ENCODE measurements at regions not wholly inside any gene's neighbourhood (a gene's known extent, or its start where the extent isn't known, plus 50 kb on each side); places are given as distances from the start of the nearest gene placed in this dataset.

DNA sequence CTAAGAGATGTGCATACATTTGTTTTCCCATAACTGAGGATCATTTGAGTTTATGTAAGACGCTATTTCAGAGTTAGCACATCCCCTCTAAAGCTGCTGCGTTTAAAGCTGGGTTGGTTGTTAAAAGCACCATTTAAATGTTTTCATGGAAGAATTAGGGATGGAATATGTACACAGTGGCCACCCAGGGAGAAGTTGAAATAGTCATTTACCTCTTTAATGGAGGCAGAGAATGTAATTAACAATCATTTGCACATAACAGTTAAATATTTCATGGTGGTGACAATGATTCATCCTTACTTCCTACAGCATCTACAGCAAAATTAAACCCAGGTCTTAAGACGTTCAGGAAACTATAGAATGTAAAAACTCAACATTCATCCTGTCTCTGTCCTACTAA, 100.3 kb downstream of the KIF4B start (continued):
- TF ChIP-seq, protein P1, sequence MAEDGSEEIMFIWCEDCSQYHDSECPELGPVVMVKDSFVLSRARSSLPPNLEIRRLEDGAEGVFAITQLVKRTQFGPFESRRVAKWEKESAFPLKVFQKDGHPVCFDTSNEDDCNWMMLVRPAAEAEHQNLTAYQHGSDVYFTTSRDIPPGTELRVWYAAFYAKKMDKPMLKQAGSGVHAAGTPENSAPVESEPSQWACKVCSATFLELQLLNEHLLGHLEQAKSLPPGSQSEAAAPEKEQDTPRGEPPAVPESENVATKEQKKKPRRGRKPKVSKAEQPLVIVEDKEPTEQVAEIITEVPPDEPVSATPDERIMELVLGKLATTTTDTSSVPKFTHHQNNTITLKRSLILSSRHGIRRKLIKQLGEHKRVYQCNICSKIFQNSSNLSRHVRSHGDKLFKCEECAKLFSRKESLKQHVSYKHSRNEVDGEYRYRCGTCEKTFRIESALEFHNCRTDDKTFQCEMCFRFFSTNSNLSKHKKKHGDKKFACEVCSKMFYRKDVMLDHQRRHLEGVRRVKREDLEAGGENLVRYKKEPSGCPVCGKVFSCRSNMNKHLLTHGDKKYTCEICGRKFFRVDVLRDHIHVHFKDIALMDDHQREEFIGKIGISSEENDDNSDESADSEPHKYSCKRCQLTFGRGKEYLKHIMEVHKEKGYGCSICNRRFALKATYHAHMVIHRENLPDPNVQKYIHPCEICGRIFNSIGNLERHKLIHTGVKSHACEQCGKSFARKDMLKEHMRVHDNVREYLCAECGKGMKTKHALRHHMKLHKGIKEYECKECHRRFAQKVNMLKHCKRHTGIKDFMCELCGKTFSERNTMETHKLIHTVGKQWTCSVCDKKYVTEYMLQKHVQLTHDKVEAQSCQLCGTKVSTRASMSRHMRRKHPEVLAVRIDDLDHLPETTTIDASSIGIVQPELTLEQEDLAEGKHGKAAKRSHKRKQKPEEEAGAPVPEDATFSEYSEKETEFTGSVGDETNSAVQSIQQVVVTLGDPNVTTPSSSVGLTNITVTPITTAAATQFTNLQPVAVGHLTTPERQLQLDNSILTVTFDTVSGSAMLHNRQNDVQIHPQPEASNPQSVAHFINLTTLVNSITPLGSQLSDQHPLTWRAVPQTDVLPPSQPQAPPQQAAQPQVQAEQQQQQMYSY (CRISPR knock-in tag; IDR thresholded peaks at IDR 0.05), result no peak
- TF ChIP-seq, protein P2, sequence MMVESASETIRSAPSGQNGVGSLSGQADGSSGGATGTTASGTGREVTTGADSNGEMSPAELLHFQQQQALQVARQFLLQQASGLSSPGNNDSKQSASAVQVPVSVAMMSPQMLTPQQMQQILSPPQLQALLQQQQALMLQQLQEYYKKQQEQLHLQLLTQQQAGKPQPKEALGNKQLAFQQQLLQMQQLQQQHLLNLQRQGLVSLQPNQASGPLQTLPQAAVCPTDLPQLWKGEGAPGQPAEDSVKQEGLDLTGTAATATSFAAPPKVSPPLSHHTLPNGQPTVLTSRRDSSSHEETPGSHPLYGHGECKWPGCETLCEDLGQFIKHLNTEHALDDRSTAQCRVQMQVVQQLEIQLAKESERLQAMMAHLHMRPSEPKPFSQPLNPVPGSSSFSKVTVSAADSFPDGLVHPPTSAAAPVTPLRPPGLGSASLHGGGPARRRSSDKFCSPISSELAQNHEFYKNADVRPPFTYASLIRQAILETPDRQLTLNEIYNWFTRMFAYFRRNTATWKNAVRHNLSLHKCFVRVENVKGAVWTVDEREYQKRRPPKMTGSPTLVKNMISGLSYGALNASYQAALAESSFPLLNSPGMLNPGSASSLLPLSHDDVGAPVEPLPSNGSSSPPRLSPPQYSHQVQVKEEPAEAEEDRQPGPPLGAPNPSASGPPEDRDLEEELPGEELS (CRISPR knock-in tag; IDR thresholded peaks at IDR 0.05), result no peak
- TF ChIP-seq, protein P3, sequence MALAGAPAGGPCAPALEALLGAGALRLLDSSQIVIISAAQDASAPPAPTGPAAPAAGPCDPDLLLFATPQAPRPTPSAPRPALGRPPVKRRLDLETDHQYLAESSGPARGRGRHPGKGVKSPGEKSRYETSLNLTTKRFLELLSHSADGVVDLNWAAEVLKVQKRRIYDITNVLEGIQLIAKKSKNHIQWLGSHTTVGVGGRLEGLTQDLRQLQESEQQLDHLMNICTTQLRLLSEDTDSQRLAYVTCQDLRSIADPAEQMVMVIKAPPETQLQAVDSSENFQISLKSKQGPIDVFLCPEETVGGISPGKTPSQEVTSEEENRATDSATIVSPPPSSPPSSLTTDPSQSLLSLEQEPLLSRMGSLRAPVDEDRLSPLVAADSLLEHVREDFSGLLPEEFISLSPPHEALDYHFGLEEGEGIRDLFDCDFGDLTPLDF (CRISPR knock-in tag; IDR thresholded peaks at IDR 0.05), result no peak
- TF ChIP-seq TCF7 (CRISPR knock-in tag; IDR thresholded peaks at IDR 0.05; ENCODE audit: low read depth), result no peak

DNA sequence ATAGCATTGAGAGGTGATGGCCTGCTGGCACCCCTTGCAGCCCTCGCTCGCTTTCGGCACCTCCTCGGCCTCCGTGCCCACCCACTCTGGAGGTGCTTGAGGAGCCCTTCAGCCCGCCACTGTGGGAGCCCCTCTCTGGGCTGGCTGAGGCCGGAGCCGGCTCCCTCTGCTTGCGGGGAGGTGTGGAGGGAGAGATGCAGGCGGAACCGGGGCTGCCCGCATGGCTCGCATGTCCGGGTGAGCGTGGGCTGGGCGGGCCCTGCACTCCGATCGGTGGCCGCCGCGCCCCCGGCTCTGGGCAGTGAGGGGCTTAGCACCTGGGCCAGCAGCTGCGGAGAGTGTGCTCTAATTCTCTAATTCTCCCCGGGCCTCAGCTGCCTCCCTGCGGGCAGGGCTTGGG, 101.1 kb downstream of the KIF4B start:
- CTCF ChIA-PET, result no interaction called here
- no peak overlapping the region for H3K27ac Mint-ChIP-seq
- no peaks in the 10 kb centered on the region for H3K27me3 Mint-ChIP-seq (ENCODE audit: low read depth)
- TF ChIP-seq ZBTB21 (CRISPR knock-in tag; IDR thresholded peaks at IDR 0.05; ENCODE audit: borderline replicate concordance), result no peak
- TF ChIP-seq, protein P4, sequence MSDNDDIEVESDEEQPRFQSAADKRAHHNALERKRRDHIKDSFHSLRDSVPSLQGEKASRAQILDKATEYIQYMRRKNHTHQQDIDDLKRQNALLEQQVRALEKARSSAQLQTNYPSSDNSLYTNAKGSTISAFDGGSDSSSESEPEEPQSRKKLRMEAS (CRISPR knock-in tag; IDR thresholded peaks at IDR 0.05), result no peak
- TF ChIP-seq MXD4 (CRISPR knock-in tag; IDR thresholded peaks at IDR 0.05; ENCODE audit: borderline replicate concordance), result no peak
- no peak for TF ChIP-seq HMGA2 (CRISPR knock-in tag; IDR thresholded peaks at IDR 0.05)
- no peak for TF ChIP-seq KAT7 (CRISPR knock-in tag; IDR thresholded peaks at IDR 0.05; ENCODE audit: borderline replicate concordance)
- no peak for TF ChIP-seq ZNF138 (CRISPR knock-in tag; conservative IDR thresholded peaks at IDR 0.05)
- no peak for TF ChIP-seq JAZF1 (CRISPR knock-in tag; IDR thresholded peaks at IDR 0.05)
- TF ChIP-seq ESRRA (CRISPR knock-in tag; IDR thresholded peaks at IDR 0.05; ENCODE audit: borderline replicate concordance), result no peak
- no peak for TF ChIP-seq ZNF121 (CRISPR knock-in tag; IDR thresholded peaks at IDR 0.05)
- TF ChIP-seq, protein P5, sequence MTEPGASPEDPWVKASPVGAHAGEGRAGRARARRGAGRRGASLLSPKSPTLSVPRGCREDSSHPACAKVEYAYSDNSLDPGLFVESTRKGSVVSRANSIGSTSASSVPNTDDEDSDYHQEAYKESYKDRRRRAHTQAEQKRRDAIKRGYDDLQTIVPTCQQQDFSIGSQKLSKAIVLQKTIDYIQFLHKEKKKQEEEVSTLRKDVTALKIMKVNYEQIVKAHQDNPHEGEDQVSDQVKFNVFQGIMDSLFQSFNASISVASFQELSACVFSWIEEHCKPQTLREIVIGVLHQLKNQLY (CRISPR knock-in tag; IDR thresholded peaks at IDR 0.05), result no peak
- TF ChIP-seq ZNF416 (CRISPR knock-in tag; IDR thresholded peaks at IDR 0.05), result no peak
- TF ChIP-seq, protein P6, sequence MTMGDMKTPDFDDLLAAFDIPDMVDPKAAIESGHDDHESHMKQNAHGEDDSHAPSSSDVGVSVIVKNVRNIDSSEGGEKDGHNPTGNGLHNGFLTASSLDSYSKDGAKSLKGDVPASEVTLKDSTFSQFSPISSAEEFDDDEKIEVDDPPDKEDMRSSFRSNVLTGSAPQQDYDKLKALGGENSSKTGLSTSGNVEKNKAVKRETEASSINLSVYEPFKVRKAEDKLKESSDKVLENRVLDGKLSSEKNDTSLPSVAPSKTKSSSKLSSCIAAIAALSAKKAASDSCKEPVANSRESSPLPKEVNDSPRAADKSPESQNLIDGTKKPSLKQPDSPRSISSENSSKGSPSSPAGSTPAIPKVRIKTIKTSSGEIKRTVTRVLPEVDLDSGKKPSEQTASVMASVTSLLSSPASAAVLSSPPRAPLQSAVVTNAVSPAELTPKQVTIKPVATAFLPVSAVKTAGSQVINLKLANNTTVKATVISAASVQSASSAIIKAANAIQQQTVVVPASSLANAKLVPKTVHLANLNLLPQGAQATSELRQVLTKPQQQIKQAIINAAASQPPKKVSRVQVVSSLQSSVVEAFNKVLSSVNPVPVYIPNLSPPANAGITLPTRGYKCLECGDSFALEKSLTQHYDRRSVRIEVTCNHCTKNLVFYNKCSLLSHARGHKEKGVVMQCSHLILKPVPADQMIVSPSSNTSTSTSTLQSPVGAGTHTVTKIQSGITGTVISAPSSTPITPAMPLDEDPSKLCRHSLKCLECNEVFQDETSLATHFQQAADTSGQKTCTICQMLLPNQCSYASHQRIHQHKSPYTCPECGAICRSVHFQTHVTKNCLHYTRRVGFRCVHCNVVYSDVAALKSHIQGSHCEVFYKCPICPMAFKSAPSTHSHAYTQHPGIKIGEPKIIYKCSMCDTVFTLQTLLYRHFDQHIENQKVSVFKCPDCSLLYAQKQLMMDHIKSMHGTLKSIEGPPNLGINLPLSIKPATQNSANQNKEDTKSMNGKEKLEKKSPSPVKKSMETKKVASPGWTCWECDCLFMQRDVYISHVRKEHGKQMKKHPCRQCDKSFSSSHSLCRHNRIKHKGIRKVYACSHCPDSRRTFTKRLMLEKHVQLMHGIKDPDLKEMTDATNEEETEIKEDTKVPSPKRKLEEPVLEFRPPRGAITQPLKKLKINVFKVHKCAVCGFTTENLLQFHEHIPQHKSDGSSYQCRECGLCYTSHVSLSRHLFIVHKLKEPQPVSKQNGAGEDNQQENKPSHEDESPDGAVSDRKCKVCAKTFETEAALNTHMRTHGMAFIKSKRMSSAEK (CRISPR knock-in tag; IDR thresholded peaks at IDR 0.05; ENCODE audit: borderline replicate concordance), result no peak
- TF ChIP-seq, protein P7, sequence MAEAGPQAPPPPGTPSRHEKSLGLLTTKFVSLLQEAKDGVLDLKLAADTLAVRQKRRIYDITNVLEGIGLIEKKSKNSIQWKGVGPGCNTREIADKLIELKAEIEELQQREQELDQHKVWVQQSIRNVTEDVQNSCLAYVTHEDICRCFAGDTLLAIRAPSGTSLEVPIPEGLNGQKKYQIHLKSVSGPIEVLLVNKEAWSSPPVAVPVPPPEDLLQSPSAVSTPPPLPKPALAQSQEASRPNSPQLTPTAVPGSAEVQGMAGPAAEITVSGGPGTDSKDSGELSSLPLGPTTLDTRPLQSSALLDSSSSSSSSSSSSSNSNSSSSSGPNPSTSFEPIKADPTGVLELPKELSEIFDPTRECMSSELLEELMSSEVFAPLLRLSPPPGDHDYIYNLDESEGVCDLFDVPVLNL (CRISPR knock-in tag; IDR thresholded peaks at IDR 0.05; ENCODE audit: borderline replicate concordance, low read depth), result no peak
- no peak for TF ChIP-seq NR2C2 (CRISPR knock-in tag; IDR thresholded peaks at IDR 0.05)
- no peak for TF ChIP-seq NR1H2 (CRISPR knock-in tag; IDR thresholded peaks at IDR 0.05)
- TF ChIP-seq, protein P8, sequence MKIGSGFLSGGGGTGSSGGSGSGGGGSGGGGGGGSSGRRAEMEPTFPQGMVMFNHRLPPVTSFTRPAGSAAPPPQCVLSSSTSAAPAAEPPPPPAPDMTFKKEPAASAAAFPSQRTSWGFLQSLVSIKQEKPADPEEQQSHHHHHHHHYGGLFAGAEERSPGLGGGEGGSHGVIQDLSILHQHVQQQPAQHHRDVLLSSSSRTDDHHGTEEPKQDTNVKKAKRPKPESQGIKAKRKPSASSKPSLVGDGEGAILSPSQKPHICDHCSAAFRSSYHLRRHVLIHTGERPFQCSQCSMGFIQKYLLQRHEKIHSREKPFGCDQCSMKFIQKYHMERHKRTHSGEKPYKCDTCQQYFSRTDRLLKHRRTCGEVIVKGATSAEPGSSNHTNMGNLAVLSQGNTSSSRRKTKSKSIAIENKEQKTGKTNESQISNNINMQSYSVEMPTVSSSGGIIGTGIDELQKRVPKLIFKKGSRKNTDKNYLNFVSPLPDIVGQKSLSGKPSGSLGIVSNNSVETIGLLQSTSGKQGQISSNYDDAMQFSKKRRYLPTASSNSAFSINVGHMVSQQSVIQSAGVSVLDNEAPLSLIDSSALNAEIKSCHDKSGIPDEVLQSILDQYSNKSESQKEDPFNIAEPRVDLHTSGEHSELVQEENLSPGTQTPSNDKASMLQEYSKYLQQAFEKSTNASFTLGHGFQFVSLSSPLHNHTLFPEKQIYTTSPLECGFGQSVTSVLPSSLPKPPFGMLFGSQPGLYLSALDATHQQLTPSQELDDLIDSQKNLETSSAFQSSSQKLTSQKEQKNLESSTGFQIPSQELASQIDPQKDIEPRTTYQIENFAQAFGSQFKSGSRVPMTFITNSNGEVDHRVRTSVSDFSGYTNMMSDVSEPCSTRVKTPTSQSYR (CRISPR knock-in tag; IDR thresholded peaks at IDR 0.05), result no peak
- no peak for TF ChIP-seq IRF2 (CRISPR knock-in tag; IDR thresholded peaks at IDR 0.05; ENCODE audit: borderline replicate concordance, low read depth)

More for the DNA sequence above, 101.1 kb downstream of the KIF4B start:
- Mint-ChIP-seq H3K4me1 (no peaks in the 10 kb centered on the region), H3K9me3 (peaks cover 32% of the 10 kb centered on the region), H3K36me3 (peaks cover 18% of the 10 kb centered on the region), H3K4me3 (no peak overlapping the region)
- DNase-seq (ENCODE audit: low spot score), result no peak
- ATAC-seq, result no peak
- POLR2A ChIA-PET, result no interaction called here
